H9 (cell line): ENCODE measurements at regions not wholly inside any gene's neighbourhood (a gene's known extent, or its start where the extent isn't known, plus 50 kb on each side); places are given as distances from the start of the nearest gene placed in this dataset.

Experiments
- DNase-seq: peaks from one replicate; pipeline ENCODE4 v3.0.0-alpha.2; 2017
- H2AFZ ChIP-seq: one replicate; pipeline ENCODE4 v1.6.1; 2013; ENCODE audit warnings: mild to moderate bottlenecking, low read length, control low read depth, moderate library complexity
- H2AK5ac ChIP-seq: 2 replicates; pipeline ENCODE4 v1.6.1; 2013; ENCODE audit warnings: low read length, control low read depth, mixed read lengths; ENCODE audit not compliant: insufficient read length
- H2BK120ac ChIP-seq: one replicate; pipeline ENCODE4 v1.6.1; 2013; ENCODE audit warnings: low read depth, mild to moderate bottlenecking, low read length, control low read depth, inconsistent platforms; ENCODE audit not compliant: poor library complexity, severe bottlenecking
- H2BK12ac ChIP-seq: 2 replicates; pipeline ENCODE4 v1.6.1; 2013; ENCODE audit warnings: low read length, control low read depth, mixed read lengths, low read depth; ENCODE audit not compliant: insufficient read length
- H2BK15ac ChIP-seq: 2 replicates; pipeline ENCODE4 v1.6.1; 2013; ENCODE audit warnings: low read depth, low read length, control low read depth
- H2BK20ac ChIP-seq: one replicate; pipeline ENCODE4 v1.6.1; 2013; ENCODE audit warnings: low read depth, mild to moderate bottlenecking, low read length, control low read depth, inconsistent platforms; ENCODE audit not compliant: poor library complexity, severe bottlenecking
- H2BK5ac ChIP-seq: 2 replicates; pipeline ENCODE4 v1.6.1; 2013; ENCODE audit warnings: low read length, control low read depth, mixed read lengths; ENCODE audit not compliant: insufficient read length
- H3K14ac ChIP-seq: 2 replicates; pipeline ENCODE4 v1.6.1; 2013; ENCODE audit warnings: low read length, control low read depth; ENCODE audit not compliant: insufficient read depth
- H3K18ac ChIP-seq: 2 replicates; pipeline ENCODE4 v1.6.1; 2013; ENCODE audit warnings: low read depth, mild to moderate bottlenecking, mixed read lengths, low read length, control low read depth; ENCODE audit not compliant: insufficient read length
- H3K23ac ChIP-seq: 2 replicates; pipeline ENCODE4 v1.6.1; 2013; ENCODE audit warnings: low read length, control low read depth, mixed read lengths, low read depth; ENCODE audit not compliant: insufficient read length
- H3K23me2 ChIP-seq: 2 replicates; pipeline ENCODE4 v1.6.1; 2013; ENCODE audit warnings: low read depth, mild to moderate bottlenecking, mixed read lengths, low read length, control low read depth; ENCODE audit not compliant: insufficient read length, poor library complexity, severe bottlenecking
- H3K27ac ChIP-seq: 2 replicates; pipeline ENCODE4 v1.5.1; 2013; ENCODE audit warnings: low read length, control low read depth, mixed read lengths, low read depth; ENCODE audit not compliant: insufficient read length
- H3K27me3 ChIP-seq: 2 replicates; pipeline ENCODE4 v1.6.1; 2013; ENCODE audit warnings: low read length, control low read depth, inconsistent platforms; ENCODE audit not compliant: insufficient read depth
- H3K4ac ChIP-seq: 2 replicates; pipeline ENCODE4 v1.6.1; 2013; ENCODE audit warnings: low read depth, mild to moderate bottlenecking, control low read depth, inconsistent platforms, low read length, moderate library complexity
- H3K4me1 ChIP-seq: 2 replicates; pipeline ENCODE4 v1.6.1; 2013; ENCODE audit warnings: low read length, control low read depth, inconsistent platforms; ENCODE audit not compliant: insufficient read depth
- H3K4me2 ChIP-seq: 2 replicates; pipeline ENCODE4 v1.6.1; 2013; ENCODE audit warnings: low read length, control low read depth, mixed read lengths; ENCODE audit not compliant: insufficient read length, insufficient read depth
- H3K56ac ChIP-seq: 2 replicates; pipeline ENCODE4 v1.6.1; 2013; ENCODE audit warnings: low read depth, mild to moderate bottlenecking, mixed read lengths, low read length, control low read depth; ENCODE audit not compliant: insufficient read length
- H3K79me1 ChIP-seq: 2 replicates; pipeline ENCODE4 v1.6.1; 2013; ENCODE audit warnings: low read depth, mild to moderate bottlenecking, moderate library complexity, low read length, control low read depth, inconsistent platforms; ENCODE audit not compliant: insufficient read depth, poor library complexity, severe bottlenecking
- H3K79me2 ChIP-seq: 2 replicates; pipeline ENCODE4 v1.6.1; 2013; ENCODE audit warnings: low read length, control low read depth, inconsistent platforms; ENCODE audit not compliant: insufficient read depth
- H3K9ac ChIP-seq: 2 replicates; pipeline ENCODE4 v1.6.1; 2013; ENCODE audit warnings: low read length, control low read depth, mixed read lengths; ENCODE audit not compliant: insufficient read length; ENCODE audit errors: extremely low read depth
- H3K9me3 ChIP-seq: one replicate; pipeline ENCODE4 v1.6.1; 2013; ENCODE audit warnings: low read depth, low read length, inconsistent platforms; ENCODE audit not compliant: control insufficient read depth
- H3T11ph ChIP-seq: one replicate; pipeline ENCODE4 v1.6.1; 2013; ENCODE audit warnings: mild to moderate bottlenecking, low read length, control low read depth, inconsistent platforms
- H4K20me1 ChIP-seq: one replicate; pipeline ENCODE4 v1.6.1; 2013; ENCODE audit not compliant: control insufficient read depth, insufficient read length, insufficient read depth
- H4K5ac ChIP-seq: 2 replicates; pipeline ENCODE4 v1.6.1; 2013; ENCODE audit warnings: low read depth, mild to moderate bottlenecking, mixed read lengths, low read length, control low read depth; ENCODE audit not compliant: insufficient read length
- H4K8ac ChIP-seq: replicated peaks from 2 replicates; pipeline ENCODE4 v1.6.1; 2013; ENCODE audit warnings: low read length, control low read depth, mixed read lengths, low read depth; ENCODE audit not compliant: insufficient read length
- H4K91ac ChIP-seq: 2 replicates; pipeline ENCODE4 v1.6.1; 2013; ENCODE audit warnings: low read depth, mild to moderate bottlenecking, moderate library complexity, mixed read lengths, low read length, control low read depth; ENCODE audit not compliant: insufficient read length
- H3K27ac Mint-ChIP-seq, 3 experiments: 2 replicates in 2 of 3; 3 replicates in 1 of 3; pipeline ENCODE4 v1.8.0; 2020 to 2021; ENCODE audit warnings: mixed read lengths in 3 of 3, mild to moderate bottlenecking in 1 of 3, moderate library complexity in 1 of 3
- H3K27me3 Mint-ChIP-seq: 2 replicates; pipeline ENCODE4 v1.8.0; 2021; ENCODE audit warnings: low read depth, mild to moderate bottlenecking, moderate library complexity, mixed read lengths
- H3K36me3 Mint-ChIP-seq, 3 experiments: 2 replicates in 2 of 3; 3 replicates in 1 of 3; pipeline ENCODE4 v1.8.0; 2020 to 2021; ENCODE audit warnings: low read depth in 3 of 3, mixed read lengths in 3 of 3; ENCODE audit not compliant: insufficient read depth in 1 of 3
- H3K4me1 Mint-ChIP-seq, 2 experiments: 2 replicates each; pipeline ENCODE4 v1.8.0; 2020; ENCODE audit warnings: mixed read lengths in 2 of 2
- H3K4me3 Mint-ChIP-seq, 2 experiments: 2 replicates in 1 of 2; 3 replicates in 1 of 2; pipeline ENCODE4 v1.8.0; 2020 to 2021; ENCODE audit warnings: mild to moderate bottlenecking in 2 of 2, mixed read lengths in 2 of 2, moderate library complexity in 1 of 2
- H3K9me3 Mint-ChIP-seq, 2 experiments: 2 replicates in 1 of 2; 3 replicates in 1 of 2; pipeline ENCODE4 v1.8.0; 2020; ENCODE audit warnings: mild to moderate bottlenecking in 2 of 2, mixed read lengths in 2 of 2, moderate library complexity in 1 of 2
- CTCF ChIP-seq: fragments of 200-600 bp; sonication (generic); conservative IDR thresholded peaks from 3 replicates; pipeline ENCODE4 v1.8.0; 2021; ENCODE audit warnings: antibody characterized with exemption, mild to moderate bottlenecking
- WGBS: extraction: QIAGEN DNeasy Blood & Tissue Kit; methylation state at CpG from one replicate; pipeline ENCODE4 v1.1.7; 2013; ENCODE audit warnings: missing lambda C conversion rate, low lambda C conversion rate, mixed read lengths; ENCODE audit not compliant: insufficient read length; ENCODE audit errors: extremely low coverage; 5-methylcytosine and 5-hydroxymethylcytosine counted together

GRCh38 chr5:175230299-175230698, 213.7 kb downstream of the DRD1 start:
- no CpG with 5 or more reads among the region's 7 CpGs for WGBS
- TF ChIP-seq CTCF, result no peak
- Histone ChIP-seq H3K79me1 (no peaks in the 10 kb centered on the region), H3K9ac (no peak overlapping the region), H3K79me2 (no peaks in the 10 kb centered on the region), H2BK5ac (no peak overlapping the region), H3K27ac (no peak overlapping the region), H3K23ac (no peak overlapping the region), H3K4me2 (no peak overlapping the region), H3K14ac (no peak overlapping the region), H3K56ac (no peak overlapping the region), H3K27me3 (no peaks in the 10 kb centered on the region), H2AK5ac (no peak overlapping the region), H3K9me3 (no peaks in the 10 kb centered on the region), H3K4me1 (no peaks in the 10 kb centered on the region), H2BK120ac (no peak overlapping the region), H3K23me2 (no peaks in the 10 kb centered on the region), H4K8ac (no peak overlapping the region), H3T11ph (no peak overlapping the region), H4K20me1 (no peaks in the 10 kb centered on the region), H3K18ac (no peak overlapping the region), H2BK20ac (no peak overlapping the region), H2AFZ (no peak overlapping the region), H3K4ac (no peak overlapping the region), H2BK12ac (no peak overlapping the region), H2BK15ac (no peak overlapping the region), H4K5ac (no peak overlapping the region), H4K91ac (no peak overlapping the region)
- DNase-seq, result no peak
- Mint-ChIP-seq H3K9me3 (no peaks in the 10 kb centered on the region), H3K4me3 (no peak overlapping the region), H3K36me3 (no peaks in the 10 kb centered on the region), H3K4me1 (no peaks in the 10 kb centered on the region), H3K27me3 (peaks cover 25% of the 10 kb centered on the region), H3K27ac (no peak overlapping the region)
